NCI-H510A treated with DMSO at 0.1 percent for 48 hours (cell line): ENCODE measurements at regions not wholly inside any gene's neighbourhood (a gene's known extent, or its start where the extent isn't known, plus 50 kb on each side); places are given as distances from the start of the nearest gene placed in this dataset.
"Not testable (repeated sequence)": the region's sequence is repeated elsewhere in the genome, so short reads cannot be mapped to it uniquely, and the experiment has no call there.

Experiments
- DNase-seq: peaks from one replicate; lab custom pipeline; 2025; lab: John Stamatoyannopoulos, UW

GRCh38 chr9:86624630-86625029 lies 270.4 kb upstream of the TUT7 start:
- DNase-seq = no peak

DNA sequence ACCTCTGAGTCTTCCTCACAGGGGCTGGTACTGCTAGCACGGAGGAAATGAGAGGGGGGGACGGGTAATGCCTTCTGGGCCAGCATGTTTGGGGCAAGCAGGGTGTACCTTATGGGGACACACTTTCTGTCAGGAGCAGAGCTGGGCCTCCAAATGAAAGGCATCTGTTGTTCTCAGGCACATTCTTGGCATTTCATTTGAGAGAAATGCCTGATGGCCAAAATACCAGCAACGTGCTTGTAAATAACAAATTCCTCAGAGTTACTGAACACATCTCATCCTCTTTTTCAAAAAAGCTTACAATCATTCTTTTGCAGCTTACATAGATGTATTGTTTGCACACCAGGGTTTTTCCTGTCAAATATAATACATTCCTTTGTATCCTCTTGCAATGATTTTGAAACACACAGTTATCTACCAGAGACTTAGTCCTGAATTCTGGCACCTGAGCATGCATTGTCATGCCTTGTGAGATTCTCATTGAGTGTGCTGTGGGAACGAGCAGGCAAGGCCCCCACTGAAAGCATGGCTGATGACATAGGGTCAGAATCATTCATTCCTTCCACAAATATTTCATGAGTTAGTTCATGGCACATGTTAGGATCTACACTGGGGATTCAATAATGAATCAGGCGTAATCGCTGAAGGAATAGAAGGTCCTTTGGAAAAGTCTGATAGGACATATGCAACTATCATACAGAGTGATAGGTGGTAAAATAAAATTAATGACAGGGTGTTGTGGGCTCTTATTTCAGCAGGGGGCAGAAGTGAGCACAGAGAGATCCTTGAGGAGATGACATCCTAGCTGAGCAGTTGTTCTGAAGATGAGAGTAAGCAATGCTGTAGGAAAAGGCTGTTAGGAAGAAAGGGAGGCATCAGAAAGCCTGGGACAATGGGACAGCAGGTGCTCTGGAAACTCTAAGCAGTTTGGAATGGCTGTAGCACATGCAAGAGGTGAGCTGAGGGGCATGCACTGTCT lies 260.9 kb upstream of the TUT7 start:
- no peak for DNase-seq

- no peak for DNase-seq
Observed at GRCh38 chr9:86613943-86614342, 259.7 kb upstream of the TUT7 start.

- not testable (repeated sequence) for DNase-seq
Observed at GRCh38 chr9:86611534-86611933, 257.3 kb upstream of the TUT7 start.

- no peak for DNase-seq
Observed at GRCh38 chr9:86605303-86605702, 251.1 kb upstream of the TUT7 start.

GRCh38 chr9:86604741-86605140 lies 250.5 kb upstream of the TUT7 start:
- no peak for DNase-seq

GRCh38 chr9:86602715-86603114 lies 248.5 kb upstream of the TUT7 start:
- DNase-seq = no peak

GRCh38 chr9:86601697-86602096 lies 247.5 kb upstream of the TUT7 start:
- DNase-seq = no peak

DNA sequence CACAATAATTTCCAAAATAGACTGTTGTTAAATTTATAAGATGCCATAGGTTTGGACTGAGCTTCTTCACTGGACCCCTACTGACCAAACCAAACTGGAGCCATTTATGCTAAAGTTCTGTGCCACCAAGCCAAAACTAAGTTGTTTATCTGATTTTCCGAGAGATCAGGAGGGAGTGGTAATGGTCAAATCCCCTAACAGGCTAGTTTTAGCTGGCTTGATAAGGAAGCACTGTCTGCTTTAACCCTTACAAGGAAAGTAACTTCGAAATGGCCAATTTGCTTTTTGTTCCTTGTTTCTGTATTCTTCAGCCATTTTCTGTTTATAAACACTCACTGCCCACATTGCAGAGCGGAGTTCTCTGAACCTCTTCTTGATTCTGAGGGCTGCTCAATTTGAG lies 246.8 kb upstream of the TUT7 start:
- DNase-seq = no peak

DNA sequence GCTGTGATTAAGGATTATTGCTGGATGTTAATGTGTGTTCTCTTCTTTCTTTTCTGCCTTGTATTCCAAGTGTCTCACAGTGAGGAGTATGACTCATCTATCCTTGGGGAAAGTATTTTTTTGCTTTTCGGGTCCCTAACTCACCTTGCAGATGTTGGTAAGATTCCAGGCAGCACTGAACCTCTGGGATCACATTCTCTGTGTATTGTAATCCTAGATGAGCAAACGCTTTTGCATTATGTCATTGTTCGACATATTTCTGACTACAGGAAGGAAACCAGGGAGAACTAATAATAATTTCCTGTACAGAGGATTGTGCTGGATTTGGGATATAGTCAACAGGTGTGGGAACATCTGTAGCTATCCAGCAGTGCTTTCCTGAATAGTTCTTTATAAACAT lies 246.1 kb upstream of the TUT7 start:
- DNase-seq = no peak

DNA sequence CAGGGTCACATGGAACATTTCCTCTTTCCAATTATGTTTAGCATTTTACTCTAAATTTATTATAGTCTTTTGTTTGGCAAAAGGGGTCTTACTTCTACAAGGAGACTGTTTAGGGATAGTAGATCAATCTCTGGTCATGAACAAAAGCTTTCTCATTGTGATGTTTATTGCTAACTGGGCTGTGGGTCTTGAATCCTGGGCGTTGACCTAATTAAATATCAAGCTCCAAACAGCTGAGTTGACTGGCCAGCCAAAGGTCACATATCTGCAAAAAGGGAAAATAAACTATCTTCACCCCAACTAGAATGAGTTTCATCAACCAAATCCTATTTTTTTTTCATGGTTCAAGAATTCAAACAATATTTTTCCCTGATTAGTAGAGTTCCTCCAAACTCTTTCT lies 245.4 kb upstream of the TUT7 start:
- DNase-seq = no peak

DNA sequence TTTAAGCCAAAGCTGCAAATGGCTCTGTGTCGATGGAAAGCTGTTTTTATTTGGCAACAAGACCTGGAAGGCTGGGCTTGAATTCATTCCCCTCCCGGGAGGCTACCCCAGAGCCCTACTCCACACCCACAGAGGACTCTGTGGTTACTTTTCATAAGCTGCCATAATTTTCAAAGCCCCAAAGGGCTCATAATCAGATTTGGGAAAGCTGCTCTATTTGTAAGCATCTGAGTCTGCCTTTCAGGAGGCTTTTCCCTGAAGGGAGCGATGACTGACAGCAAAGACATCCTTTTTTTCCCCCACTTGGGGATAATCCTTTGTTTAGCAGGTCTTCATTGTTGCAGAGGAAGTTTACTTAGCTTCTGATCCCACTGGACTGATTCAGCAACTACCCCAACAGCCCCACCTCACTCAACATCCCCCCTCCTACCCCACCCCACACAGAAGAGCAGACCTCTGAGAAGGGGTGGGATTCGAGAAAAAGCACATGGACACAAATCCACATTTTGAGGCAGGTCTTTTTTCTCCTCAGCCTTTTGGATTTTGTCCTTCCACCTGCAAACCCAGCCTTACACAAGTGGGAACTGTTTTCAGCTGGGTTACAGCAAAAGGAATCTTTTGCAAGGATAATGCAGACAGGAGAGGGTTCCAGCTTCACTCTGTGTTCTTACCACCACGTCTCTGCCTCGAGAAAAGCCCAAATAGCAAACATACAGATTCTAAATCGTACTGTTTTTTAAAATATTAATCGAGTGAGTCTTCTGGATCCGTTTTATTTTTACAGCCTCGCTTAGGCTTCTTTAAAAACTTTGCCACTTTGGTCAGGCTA lies 244.4 kb upstream of the TUT7 start:
- DNase-seq = no peak

DNA sequence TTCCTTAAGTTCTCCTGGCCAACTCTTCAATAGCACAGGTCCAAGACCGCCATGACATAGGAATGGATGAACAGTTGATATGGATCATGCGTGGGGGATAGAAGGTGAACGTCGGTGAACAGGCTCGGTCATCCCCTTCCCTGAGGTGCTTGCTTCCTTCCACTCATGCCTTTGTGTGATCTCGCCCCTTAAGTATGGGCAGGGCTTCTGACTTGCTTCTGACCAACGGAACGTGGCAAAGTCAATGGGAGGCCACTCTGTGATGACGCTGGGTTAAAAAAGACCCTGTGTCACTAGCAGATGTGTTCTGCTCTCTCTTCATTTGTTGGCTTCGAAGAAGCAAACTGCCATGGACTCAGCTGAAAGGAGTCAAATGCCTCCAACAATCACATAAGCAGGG lies 240.5 kb upstream of the TUT7 start:
- no peak for DNase-seq

DNA sequence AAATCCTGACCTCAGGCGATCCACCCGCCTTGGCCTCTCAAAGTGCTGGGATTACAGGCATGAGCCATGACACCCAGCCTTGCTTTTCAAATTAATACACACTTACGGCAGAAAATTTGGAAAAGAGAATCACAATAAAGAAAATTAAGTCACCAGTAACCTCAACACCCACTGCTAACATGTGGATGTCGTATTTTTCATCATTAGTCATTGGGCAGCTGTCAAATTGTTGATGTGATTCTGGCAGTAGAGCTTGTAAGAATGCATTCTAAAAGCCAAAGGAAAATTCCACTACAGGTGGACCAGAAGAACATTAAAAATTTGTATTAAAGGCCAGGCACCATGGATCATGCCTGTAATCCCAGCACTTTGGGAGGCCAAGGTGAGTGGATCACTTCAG lies 237.3 kb upstream of the TUT7 start:
- no peak for DNase-seq

GRCh38 chr9:86589730-86590129 lies 235.5 kb upstream of the TUT7 start:
- DNase-seq = no peak

GRCh38 chr9:86589273-86589672 lies 235.1 kb upstream of the TUT7 start:
- DNase-seq = no peak

DNA sequence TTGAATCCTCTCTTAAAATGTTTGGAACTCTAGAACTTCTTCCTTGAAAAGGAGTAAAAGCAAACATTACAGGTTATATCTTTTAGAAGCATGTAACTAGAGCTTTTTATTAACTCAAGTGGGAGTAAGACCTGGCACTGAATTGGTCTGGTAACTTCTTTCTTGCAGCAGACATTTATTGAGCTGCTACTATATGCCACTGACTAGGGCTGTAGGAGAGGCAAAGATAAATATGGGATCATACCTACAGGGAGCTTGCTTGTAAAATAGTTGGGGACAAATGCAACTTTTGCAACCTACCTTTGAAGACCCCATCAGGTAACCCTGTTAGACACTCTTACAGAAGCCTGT lies 231.9 kb upstream of the TUT7 start:
- no peak for DNase-seq

DNA sequence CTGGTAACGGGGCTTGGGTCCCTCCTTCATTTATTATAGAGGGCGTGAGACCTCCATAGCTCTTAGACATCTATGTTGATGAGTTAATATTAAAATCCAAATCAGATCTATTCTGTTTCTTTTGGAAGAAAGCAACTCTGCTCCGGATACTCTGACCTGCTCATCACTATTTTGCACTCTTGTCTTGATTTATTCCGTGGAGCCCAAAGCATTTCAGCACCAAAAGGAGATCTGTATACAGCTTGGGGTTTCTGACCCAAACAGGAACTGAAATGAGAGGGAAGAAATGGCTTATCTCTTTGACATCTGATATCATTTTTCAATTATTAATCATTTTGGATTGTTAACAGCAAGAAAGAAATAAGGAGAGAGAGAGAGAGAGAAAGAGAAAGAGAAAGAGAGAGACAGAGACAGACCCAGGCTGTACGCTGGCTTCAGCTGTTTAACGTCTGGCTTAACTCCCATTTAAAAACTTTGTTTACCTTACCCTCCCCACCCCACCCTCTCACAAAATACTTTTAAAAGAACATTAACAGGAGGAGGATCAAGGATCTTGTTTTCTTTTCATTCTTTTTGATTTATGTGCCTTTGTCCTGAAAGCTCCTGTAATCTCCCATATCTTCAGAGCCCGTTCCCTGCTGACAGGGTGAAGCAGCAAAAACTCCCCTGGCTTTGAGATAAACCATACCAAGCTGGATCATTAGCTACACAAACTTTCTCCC lies 231.4 kb upstream of the TUT7 start:
- no peak for DNase-seq

GRCh38 chr9:86580688-86581087 lies 226.5 kb upstream of the TUT7 start:
- no peak for DNase-seq

- DNase-seq = no peak
Observed at GRCh38 chr9:86578722-86579121, 224.5 kb upstream of the TUT7 start.

DNA sequence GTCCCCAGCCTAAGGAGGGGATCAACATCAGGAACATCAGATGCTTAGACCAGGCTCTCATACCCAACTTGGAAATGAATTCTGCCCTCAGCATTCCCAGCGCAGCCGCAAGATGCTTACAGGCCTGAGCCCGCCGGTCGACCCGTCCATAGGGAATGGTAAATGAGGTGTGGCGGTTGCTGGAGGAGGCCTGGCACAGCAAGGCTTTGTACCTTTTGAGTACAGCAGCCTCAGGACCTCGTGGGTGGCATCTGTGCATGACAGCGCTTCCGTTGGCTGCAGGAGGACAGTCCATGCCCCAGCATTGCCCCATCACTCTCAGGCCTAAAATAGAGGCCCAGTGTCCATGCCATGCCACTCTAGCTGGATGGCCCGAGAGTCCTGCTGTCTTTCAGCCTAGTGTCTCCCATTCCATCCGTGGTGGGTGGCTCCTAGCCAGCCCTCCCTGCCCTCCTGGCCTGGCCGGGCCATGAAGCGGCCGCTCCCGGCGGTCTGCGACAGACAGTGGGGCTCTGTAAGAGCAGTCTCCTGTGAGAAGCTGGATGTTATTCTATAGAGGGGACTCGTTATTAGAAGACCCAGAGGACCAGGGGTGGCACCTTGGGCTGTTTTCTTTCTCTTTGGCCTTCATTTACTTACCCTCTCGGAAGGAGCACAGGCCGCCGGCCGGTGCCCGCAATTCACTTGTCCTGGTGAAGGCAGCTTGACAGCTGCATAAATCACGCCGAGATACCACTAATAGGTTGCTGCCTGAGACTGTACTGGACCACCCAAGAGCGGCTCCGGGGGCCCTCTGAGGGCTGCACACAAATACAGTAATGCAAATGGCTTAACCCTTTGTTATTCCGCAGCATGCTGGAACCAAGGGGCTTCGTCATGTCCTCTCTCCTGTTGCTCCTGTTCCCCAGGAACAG lies 223.5 kb upstream of the TUT7 start:
- no peak for DNase-seq
